COR-L47 (cell line): ENCODE measurements at regions not wholly inside any gene's neighbourhood (a gene's known extent, or its start where the extent isn't known, plus 50 kb on each side); places are given as distances from the start of the nearest gene placed in this dataset.
"Not testable (repeated sequence)": the region's sequence is repeated elsewhere in the genome, so short reads cannot be mapped to it uniquely, and the experiment has no call there.

Source experiments
- DNase-seq: peaks from one replicate; lab custom pipeline; 2025; lab: John Stamatoyannopoulos, UW

- no peak for DNase-seq
Measured at GRCh38 chr2:121132054-121132761, 152.8 kb downstream of the TFCP2L1 start.

GRCh38 chr2:121132762-121133107, 152.3 kb downstream of the TFCP2L1 start:
- DNase-seq: no peak

DNA sequence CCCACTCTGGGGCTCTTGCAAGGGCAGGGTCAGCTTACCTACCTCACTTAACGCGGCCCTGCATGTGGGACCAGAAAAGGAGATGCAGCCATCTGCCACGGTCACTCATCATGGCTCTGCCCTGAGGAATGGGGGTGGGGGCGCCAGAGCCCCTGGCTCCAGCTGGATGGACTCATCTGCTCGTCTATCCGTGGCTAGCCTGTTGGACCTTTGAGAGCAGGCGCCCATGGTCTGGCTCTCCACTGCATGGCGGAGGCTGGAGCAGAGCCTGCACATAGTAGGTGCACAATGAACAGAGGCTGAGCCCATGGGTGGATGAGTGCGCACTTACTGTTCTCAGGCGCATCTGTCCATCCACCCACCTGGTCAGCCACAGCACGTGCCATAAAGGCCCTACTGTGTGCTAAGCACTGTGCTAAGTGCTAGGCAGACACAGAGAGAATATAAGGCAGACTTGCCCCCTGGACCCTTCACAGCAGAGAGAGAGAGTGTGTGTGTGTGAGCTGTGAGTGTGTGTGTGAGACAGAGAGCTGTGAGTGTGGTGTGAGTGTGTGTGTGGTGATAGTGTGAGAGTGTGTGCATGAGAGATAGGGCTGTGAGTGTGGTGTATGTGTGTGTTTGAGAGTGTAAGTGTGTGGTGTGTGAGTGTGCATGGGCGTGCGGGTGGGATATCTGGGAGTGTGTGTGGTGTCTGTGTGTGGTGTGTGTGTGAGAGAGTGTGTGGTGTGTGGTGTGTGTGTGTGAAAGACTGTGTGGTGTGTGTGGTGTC, 151.3 kb downstream of the TFCP2L1 start:
- no peak for DNase-seq

DNA sequence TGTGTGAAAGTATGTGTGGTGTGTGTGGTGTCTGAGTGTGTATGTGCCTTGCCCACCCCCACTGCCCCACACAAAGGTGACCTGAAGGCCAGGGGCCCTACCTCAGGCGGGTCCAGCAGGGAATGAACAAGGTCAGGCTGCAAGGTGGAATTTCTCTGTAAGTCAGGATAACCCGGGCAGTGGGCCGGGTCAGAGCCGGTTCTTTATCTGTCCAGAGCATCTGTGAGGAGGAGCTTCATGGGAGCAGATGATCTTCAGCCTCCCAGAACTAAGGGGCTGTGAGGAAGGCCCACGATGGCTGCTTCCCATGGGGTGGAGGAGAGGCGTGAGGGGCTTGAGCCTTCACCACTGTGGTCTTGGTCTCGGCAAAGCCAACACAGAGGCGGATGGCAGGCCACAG, 150.3 kb downstream of the TFCP2L1 start:
- no peak for DNase-seq

DNA sequence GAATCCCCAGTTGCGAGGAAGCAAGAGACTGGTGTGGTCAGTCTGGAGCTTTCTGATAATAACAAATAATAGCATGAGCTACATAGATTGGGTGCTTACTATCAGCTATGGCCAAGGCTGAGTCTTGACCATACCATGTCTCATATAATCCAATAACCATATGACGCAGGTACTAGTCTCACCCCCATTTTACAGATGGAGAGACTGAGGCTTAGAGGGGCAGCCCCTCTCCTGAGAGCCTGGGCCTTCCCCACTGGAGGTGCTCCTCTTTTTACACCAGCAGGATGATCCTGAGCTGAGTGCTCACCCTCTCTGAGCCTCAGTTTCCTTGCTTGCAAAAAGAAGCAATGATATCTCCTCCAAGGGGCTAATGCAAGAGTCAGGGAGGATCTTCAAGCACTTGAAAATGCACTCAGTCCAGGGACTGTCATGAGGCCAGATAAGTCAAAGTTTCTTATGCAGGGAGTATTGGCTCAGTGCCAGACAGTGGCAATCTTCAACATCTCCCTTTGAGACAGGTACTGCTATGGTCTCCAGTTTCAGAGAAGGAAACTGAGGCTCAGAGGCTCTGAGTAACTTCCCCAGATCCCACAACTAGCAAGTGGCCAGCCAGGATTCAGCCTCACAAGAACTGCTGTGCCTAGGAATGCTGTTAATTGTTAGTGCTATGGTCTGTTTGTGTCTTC, 149.7 kb downstream of the TFCP2L1 start:
- DNase-seq: no peak

GRCh38 chr2:121136323-121136722, 148.7 kb downstream of the TFCP2L1 start:
- no peak for DNase-seq

- no peak for DNase-seq
Measured at GRCh38 chr2:121137571-121137970, 147.4 kb downstream of the TFCP2L1 start.

DNA sequence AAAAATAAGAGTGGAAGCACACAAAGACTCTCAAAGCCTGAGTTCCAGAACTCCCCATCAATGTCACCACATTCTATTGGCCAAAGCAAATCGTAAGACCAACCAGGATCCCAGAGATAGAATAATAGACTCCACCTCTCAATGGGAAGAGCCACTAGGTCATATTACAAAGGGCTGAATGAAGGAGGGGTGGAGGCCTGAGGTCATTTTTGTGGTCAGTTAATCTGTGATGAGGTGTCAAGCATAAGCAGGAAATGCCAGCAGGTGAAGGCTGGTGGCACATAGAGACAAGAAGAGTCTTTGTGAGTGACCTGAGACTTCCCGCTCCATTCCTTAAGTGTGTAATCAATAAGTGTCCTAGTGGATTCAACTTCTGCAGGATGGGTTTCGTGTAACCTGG, 144.3 kb downstream of the TFCP2L1 start:
- no peak for DNase-seq

DNA sequence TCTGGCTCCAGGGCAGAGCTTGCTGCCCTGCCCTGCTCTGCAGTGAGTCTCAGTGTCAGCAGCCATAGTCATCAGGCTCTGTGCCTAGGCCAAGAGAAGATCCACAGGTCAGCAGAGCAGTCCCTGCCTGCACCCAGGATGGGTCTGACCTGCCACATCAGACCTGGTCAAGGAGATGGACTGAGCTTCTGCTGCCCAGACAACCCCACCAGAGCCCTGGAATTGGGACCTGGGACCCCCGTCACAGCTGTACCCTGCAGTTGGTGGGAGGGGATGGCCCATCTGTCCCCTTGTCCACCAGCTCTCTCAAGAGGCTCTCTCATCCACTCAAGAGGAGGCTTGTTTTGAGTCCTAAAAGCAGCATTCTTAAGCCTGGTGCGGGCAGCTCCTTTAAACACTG, 142.6 kb downstream of the TFCP2L1 start:
- no peak for DNase-seq

- no peak for DNase-seq
Measured at GRCh38 chr2:121144111-121144510, 140.9 kb downstream of the TFCP2L1 start.

DNA sequence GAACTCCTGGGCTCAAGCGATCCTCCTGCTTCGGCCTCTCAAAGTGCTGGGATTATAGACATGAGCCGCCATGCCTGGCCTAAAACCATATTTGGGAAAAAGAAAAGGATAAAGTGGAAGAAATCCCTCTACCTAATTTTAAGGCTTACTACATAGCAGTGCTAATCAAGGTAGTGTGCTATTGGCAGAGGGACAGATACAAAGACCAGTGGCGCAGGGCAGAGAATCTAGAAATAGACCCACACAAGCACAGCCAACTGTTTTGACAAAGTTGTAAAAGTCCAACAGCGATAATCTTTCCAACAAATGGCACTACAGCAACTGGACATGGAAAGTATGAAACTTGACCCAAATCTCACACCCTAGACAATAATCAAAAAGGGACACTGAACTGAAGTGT, 138.4 kb downstream of the TFCP2L1 start:
- DNase-seq: no peak

GRCh38 chr2:121147766-121148165, 137.2 kb downstream of the TFCP2L1 start:
- DNase-seq: no peak

GRCh38 chr2:121148481-121148880, 136.5 kb downstream of the TFCP2L1 start:
- no peak for DNase-seq

DNA sequence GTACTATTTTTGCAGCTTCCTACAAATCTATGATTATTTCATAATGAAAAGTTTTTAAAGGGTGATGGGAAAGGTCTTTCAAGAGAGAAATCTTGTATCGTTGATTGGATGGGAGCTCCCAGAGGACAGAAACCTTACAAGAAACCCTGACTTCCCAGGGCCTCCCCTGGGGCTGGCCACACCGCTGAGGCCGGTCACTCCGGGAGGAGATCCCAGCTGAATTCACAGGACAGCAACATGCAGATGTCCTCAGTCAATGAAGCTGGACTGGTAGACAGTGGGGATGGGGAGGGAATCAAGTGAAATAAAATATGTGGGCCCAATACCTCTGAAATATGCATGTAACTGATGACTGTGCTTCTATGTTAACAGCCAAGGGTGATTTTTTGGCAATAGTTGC, 135.6 kb downstream of the TFCP2L1 start:
- DNase-seq: no peak

GRCh38 chr2:121150126-121150525, 134.9 kb downstream of the TFCP2L1 start:
- DNase-seq: no peak

DNA sequence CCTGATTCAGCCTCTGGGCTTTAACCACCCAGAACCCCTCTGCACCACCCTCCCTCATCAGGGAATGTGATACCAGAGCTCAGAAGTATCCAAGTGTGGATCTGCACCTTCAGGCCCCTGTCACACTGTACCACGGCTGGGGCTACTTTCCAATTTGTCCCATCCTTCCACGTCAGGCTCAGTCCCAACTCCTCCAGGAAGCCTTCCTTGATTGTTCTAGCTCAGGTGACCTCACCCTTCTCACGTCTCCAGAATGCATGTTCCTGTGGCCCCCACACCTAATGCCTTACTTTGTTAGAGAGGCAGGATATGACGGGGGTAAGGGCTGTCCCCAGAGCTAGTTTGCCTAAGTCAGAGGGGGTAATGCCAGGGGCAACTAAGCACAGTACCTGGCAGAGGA, 134.3 kb downstream of the TFCP2L1 start:
- no peak for DNase-seq

DNA sequence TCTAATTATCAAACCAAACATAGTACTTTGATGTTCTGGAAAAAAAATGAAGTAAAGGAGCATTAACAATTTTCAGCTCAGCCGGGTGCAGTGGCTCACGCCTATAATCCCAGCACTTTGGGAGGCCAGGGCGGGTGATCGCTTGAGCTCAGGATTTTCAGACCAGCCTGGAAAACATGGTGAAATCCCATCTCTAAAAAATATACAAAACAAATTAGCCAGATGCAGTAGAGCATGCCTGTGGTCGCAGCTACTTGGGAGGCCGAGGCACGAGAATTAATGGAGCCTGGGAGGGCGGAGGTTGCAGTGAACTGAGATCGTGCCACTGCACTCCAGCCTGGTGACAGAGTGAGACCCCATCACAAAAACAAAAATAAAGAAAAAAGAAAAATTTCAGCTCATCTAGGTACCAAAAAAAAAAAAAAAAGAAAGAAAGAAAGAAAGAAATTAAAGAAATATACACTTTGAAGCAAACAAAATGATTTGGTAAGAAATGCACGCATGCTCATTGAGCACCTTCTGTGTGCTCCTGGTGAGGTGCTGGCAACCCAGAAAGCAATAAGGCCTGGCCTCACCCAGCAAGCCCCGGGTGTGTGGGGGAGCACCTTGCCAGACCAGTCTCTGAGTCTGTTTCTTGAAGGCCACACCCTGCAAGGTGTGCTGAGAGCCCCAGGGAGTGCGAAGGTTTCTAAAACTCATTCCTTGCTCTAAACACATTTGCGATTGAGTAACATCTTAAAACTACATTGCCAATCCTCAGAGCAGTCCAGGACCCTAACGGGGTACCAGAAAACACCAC, 133.5 kb downstream of the TFCP2L1 start:
- DNase-seq: no peak

DNA sequence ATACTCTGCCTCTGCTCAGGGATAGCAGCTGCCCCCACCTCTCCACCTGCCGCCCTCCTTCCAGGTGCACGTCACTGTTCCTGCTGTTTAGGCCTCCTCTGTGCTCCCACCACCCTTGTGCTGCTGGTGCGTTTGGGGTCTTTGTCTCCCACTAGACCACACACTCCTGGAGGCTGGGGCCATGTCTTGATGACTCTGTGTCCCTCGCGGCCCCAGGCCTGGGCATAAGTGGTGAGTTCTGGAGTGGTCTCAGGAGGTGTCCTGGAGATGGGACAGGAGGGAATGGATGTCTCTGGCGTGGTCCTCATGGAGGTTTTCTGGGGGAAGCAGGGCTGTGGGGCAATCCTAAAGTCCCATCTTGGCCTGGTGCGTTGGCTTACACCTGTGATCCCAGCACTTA, 132.1 kb downstream of the TFCP2L1 start:
- no peak for DNase-seq

- no peak for DNase-seq
Measured at GRCh38 chr2:121153516-121153915, 131.5 kb downstream of the TFCP2L1 start.

GRCh38 chr2:121155502-121156056, 129.4 kb downstream of the TFCP2L1 start:
- peak; percentile 53 for DNase-seq

DNA sequence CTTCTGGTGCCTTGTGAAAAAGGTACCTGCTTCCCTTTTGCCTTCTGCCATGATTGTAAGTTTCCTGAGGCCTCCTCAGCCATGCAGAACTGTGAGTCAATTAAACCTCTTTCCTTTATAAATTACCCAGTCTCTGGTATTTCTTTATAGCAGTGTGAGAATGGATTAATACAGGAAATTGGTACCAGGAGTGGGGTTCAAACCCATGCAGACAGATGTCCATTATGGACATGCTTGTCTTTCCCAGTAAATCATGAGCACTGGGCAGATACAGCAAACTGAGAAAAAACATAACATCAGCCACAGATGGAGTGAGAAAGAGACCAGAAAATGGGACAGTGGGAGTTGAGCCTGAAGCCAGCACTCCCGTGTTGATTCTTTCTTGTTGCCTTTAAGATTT, 127.5 kb downstream of the TFCP2L1 start:
- not testable (repeated sequence) for DNase-seq
